ENCODE measurements at regions not wholly inside any gene's neighbourhood (a gene's known extent, or its start where the extent isn't known, plus 50 kb on each side); places are given as distances from the start of the nearest gene placed in this dataset.

GRCh38 chr2:129439406-129440302, 539.8 kb upstream of the RAB6C start (continued):
- TF ChIP-seq E2F1 (CRISPR knock-in tag; IDR thresholded peaks at IDR 0.05) (no peak), PREB (CRISPR knock-in tag; IDR thresholded peaks at IDR 0.05; ENCODE audit: borderline replicate concordance) (no peak)

GRCh38 chr2:129441610-129442009, 537.9 kb upstream of the RAB6C start:
- Mint-ChIP-seq H3K4me3 (no peak overlapping the region), H3K9me3 (no peaks in the 10 kb centered on the region), H3K36me3 (no peaks in the 10 kb centered on the region), H3K4me1 (no peaks in the 10 kb centered on the region), H3K27ac (no peak overlapping the region), H3K27me3 (ENCODE audit: low read depth) (no peaks in the 10 kb centered on the region; the same call in 1 of the 2 replicates)
- DNase-seq (ENCODE audit: low spot score) (no peak), ATAC-seq (no peak)
- ChIA-PET POLR2A (no interaction called here), CTCF (no interaction called here)
- no peak for TF ChIP-seq MAX (CRISPR knock-in tag; IDR thresholded peaks at IDR 0.05)
- TF ChIP-seq ZNF532 (CRISPR knock-in tag; IDR thresholded peaks at IDR 0.05; ENCODE audit: borderline replicate concordance), result no peak
- no peak for TF ChIP-seq AR (CRISPR knock-in tag; IDR thresholded peaks at IDR 0.05)
- TF ChIP-seq E2F1 (CRISPR knock-in tag; IDR thresholded peaks at IDR 0.05), result no peak
- no peak for TF ChIP-seq IRF1 (CRISPR knock-in tag; IDR thresholded peaks at IDR 0.05)
- TF ChIP-seq RELA (CRISPR knock-in tag; IDR thresholded peaks at IDR 0.05; ENCODE audit: borderline replicate concordance), result no peak
- TF ChIP-seq ZSCAN18 (CRISPR knock-in tag; IDR thresholded peaks at IDR 0.05), result no peak
- TF ChIP-seq E2F4 (CRISPR knock-in tag; IDR thresholded peaks at IDR 0.05; ENCODE audit: borderline replicate concordance, low read depth), result no peak
- TF ChIP-seq MYBL2 (CRISPR knock-in tag; IDR thresholded peaks at IDR 0.05), result no peak
- TF ChIP-seq NR2C2 (CRISPR knock-in tag; IDR thresholded peaks at IDR 0.05), result no peak
- TF ChIP-seq PRDM15 (CRISPR knock-in tag; IDR thresholded peaks at IDR 0.05), result no peak
